Fibroblast of lung (primary cell): ENCODE measurements at regions not wholly inside any gene's neighbourhood (a gene's known extent, or its start where the extent isn't known, plus 50 kb on each side); places are given as distances from the start of the nearest gene placed in this dataset.

Source experiments
- EZH2 ChIP-seq: IDR thresholded peaks from 2 replicates; pipeline ENCODE4 v1.5.1; 2012; ENCODE audit warnings: low read length, control low read depth, mild to moderate bottlenecking; ENCODE audit errors: missing control alignments
- TF ChIP-seq, protein P1 (sequence below), 2 donors: IDR thresholded peaks in 1 of 2; conservative IDR thresholded peaks in 1 of 2; 1 replicate in 1 of 2; 2 replicates in 1 of 2; pipeline ENCODE4 v1.5.1; 2011 to 2012; ENCODE audit warnings: low read length in 2 of 2, control low read depth in 1 of 2, inconsistent platforms in 1 of 2, low read depth in 1 of 2, mild to moderate bottlenecking in 1 of 2

- TF ChIP-seq, protein P1, sequence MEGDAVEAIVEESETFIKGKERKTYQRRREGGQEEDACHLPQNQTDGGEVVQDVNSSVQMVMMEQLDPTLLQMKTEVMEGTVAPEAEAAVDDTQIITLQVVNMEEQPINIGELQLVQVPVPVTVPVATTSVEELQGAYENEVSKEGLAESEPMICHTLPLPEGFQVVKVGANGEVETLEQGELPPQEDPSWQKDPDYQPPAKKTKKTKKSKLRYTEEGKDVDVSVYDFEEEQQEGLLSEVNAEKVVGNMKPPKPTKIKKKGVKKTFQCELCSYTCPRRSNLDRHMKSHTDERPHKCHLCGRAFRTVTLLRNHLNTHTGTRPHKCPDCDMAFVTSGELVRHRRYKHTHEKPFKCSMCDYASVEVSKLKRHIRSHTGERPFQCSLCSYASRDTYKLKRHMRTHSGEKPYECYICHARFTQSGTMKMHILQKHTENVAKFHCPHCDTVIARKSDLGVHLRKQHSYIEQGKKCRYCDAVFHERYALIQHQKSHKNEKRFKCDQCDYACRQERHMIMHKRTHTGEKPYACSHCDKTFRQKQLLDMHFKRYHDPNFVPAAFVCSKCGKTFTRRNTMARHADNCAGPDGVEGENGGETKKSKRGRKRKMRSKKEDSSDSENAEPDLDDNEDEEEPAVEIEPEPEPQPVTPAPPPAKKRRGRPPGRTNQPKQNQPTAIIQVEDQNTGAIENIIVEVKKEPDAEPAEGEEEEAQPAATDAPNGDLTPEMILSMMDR (conservative IDR thresholded peaks at IDR 0.05 in 1 of 2, IDR thresholded peaks at IDR 0.05 in 1 of 2; ENCODE audit: low read depth in 1 of 2, low read length in 2 of 2), result no peak
- no peak for TF ChIP-seq EZH2
Observed at GRCh38 chr1:102470767-102471166, 474.0 kb upstream of the OLFM3 start.
